HG03521 (cell line): ENCODE measurements at regions not wholly inside any gene's neighbourhood (a gene's known extent, or its start where the extent isn't known, plus 50 kb on each side); places are given as distances from the start of the nearest gene placed in this dataset.

Source experiments
- ATAC-seq: cut with Tn5 transposase; IDR thresholded peaks from one replicate; pipeline ENCODE4 v1.9.1; 2021; ENCODE audit warnings: mild to moderate bottlenecking, moderate library complexity; ENCODE audit not compliant: unreplicated experiment

- no peak for ATAC-seq
These were observed 374.7 kb upstream of the ERCC4 start for GRCh38 chr16:13545271-13545670.

- no peak for ATAC-seq
These were observed 369.7 kb upstream of the ERCC4 start for GRCh38 chr16:13550254-13550653.

DNA sequence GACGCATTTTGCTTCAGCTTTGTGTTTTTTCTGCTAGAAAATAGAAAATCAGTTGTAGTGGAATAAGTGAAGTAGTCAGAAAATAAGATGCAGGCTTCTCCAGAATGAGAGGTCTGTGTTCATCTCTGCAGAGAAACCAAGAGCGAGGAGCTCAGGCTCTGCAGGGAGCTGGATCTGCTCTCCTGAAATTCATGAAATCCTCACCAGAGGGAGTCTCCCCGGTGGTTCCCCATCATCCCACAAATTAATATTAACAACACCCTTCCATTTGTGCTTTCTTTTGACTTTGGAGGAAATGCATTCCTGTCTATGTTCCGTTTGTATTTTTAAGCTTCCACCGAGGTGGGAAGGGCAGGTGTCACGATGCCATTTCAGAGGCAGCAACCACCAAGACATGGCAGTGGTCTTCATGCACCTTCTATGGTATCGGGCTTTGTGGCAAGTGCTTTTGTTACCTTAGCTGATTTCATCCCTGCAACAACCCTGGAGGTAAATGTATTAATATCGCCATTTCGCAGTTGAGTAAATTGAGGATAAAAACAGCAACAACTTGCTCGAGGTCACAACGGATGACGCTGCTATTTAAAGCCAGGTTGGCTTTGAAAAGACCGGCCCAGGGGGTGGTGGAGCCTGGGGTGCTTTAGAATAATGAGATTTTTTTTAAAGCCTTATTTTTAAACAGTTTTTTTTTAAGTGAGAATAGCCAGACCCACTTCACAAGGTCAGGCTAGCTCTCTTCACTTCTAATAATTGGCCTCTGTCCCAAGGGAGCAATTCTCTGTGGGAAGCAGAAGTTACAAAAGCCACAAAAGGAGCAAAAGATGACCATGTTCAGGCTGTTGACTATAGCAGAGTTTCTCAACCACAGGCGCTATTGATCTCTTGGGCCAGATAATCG is 367.6 kb upstream of the ERCC4 start:
- no peak for ATAC-seq

GRCh38 chr16:13552960-13553257 is 367.0 kb upstream of the ERCC4 start:
- ATAC-seq: no peak

DNA sequence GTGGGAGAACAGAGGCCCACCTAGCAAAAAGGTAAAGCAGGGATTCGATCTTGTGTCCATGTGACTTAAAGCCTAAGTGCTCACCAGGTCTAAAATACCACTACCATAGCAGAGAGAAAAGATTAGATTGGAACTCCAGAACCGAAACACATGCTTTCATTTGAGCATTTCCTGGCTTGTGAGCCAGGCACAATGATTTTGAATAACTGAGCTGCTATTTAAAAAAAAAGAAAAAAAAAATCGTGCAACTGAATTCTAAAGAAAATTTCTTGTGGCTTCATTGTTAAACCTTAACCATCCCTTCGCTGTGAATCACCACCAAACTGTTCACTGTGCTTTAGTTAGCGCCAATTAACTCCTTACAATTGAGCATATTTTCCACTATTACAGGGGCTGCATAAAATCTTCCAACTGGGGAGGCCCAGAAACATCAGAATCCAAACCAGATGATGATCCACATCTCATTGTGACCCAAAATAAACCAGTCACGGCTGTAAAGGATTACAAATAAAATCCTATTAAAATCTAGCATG is 366.4 kb upstream of the ERCC4 start:
- ATAC-seq: no peak

DNA sequence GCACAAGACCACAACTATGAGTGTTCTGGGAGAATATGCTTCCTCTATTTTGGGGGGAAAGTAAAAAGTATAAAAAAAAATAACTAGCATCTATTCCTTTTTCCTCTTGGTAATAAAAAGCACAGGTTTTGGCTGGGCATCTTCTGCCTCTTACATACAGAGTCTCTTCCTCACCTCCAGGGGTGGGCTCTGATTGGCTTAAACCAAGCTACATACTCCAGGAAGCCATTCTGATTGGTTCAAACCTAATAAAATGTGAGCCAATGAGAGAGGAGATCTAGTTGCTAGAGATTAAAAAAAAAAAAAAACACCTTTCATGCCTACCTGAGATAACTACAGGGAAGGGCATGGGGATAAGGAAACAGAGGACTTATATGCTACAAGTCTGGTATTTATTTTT is 365.9 kb upstream of the ERCC4 start:
- no peak for ATAC-seq

GRCh38 chr16:13554643-13555042 is 365.3 kb upstream of the ERCC4 start:
- no peak for ATAC-seq

DNA sequence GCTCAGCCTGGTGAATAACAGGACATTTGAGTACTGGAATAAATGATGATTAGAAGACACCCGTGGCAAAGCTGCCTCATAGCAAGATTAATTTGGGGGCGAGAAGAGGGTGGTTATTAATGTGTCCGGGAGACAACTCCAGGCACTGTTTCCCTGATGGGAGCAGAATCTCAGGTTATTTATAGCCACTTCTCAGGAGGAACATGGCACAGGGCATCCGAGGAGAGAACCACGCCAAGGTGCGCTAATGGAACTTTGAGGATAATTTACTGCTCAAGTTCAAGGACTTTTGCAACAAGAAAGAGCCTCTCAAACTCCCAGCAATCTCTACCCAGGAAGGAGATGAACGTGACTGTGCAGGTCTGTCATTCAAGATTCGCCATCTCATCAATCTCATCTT is 362.5 kb upstream of the ERCC4 start:
- no peak for ATAC-seq

DNA sequence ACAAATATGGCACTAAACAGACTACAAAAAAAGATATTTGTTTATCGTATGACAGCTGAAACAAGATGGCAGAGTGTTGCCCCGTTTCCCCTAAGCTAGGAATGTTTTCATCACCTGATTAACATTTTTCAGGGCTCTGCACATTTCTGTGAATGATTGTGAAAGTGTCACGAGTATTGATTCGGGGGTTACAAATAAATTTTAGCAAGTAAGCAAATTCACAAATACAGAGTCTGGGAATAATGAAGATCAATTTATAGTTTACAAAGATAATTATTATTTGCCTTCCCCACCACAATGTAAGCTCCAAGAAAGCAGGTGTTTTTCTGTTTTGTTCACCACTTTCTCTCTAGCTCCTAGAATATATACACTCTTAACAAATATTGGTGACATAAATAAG is 361.2 kb upstream of the ERCC4 start:
- ATAC-seq: no peak

GRCh38 chr16:13559624-13560023 is 360.3 kb upstream of the ERCC4 start:
- no peak for ATAC-seq

DNA sequence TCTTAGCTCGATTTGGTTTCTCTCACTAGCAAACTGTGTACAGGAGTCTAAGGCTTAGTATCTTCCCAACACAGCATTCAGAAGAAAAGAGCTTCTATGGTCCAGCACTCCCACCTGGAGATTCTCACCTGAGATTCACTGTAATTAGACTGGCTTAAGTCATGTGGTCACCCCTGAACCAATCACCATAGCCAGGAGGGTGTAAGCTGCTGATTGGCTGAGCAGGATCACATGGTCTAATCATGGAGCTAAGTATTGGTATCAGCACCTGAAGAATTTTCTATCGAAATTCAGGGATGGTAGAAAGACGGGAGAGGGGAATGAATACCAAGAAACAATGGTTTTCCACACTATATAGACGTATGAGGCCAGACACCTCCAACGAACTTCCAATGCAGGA is 359.8 kb upstream of the ERCC4 start:
- ATAC-seq: no peak

DNA sequence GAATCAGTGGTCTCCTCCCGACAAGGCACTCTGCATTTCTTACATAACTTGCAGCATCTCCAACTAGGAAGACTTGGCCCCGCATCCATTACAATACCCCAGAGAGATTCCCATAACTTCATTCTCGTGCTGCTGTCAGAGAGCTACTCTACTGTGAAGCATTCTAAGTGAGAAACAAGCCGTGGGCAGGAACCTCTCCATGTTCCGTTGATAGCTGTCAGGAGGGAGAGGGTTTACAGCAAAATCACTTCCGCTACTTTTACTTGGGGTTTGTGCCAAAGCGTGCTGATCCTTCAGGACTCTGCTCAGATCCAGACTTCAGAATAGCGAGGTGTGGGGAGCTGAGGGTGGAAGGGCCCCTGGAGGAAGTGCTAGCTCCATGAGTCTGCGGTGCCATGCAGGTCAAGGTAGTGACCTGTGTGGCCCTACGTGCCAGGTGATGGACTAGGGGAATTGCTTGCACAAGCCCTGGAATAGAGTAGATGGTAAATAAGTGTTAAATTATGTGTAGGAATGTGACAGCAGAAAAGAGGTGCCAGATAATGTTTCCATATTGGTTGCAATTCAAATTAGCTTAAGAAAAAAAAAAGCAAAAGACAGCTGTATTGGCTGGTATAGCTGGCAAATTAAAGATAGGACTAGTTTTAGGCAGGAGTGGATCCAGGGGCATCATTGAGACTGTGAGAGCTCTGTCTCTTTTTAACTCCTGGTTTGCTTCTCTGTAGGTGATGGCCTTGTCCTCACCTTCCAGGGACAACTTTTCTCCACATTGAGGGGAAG is 358.5 kb upstream of the ERCC4 start:
- ATAC-seq: no peak

GRCh38 chr16:13568803-13569202 is 351.2 kb upstream of the ERCC4 start:
- no peak for ATAC-seq

GRCh38 chr16:13569986-13570385 is 350.0 kb upstream of the ERCC4 start:
- no peak for ATAC-seq

DNA sequence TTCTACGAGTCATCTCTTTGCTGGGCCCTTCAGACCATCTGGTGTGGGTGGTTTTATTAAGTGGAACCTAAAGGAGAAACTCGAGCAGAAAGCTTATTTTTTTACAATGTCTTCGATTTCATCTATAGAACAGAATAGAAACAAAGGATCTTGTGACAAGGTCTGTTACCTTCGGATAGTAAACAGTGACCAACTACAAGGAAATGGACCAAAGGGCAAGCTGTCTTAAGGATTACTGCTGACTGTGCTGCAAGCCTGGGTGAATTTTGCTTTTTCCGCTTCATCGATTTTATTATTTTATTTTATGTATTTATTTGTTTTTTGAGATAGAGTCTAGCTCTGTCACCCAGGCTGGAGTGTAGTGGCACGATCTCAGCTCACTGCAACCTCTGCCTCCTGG is 348.9 kb upstream of the ERCC4 start:
- no peak for ATAC-seq

DNA sequence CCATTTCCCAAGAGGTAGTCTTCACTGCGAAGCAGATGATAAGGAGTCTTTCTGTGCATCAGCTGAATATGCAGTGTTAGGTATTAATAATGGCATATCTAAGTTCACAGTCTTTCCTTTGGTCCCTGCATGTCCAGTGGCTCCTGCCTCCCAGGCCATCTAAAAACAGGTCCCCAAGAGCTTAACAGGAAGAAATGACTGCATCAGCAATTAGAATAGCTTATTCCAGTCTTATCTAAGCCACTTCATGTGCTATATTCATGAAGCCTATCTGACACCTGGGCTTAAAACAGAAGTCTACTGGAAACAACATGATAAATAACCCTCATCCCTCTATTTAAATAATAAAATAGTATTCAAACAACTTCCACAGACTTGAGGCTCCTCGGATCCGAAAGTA is 346.1 kb upstream of the ERCC4 start:
- no peak for ATAC-seq

DNA sequence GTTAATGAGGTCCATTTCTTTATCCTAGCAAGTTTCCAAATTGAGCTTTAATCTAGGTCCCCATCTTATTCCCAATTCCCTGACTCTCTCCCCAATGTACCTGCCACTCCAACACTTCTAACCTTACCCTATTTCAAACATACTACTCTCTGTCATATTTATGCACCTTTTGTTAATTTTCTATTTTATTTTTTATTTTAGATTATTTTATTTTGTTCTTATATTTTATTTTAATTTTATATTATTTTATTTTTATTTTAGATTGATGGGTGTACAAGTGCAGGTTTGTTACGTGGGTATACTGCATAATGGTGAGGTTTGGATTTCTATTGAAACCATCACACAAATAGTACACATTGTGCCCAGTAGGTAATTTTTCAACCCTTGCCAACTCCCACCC is 333.9 kb upstream of the ERCC4 start:
- ATAC-seq: no peak

DNA sequence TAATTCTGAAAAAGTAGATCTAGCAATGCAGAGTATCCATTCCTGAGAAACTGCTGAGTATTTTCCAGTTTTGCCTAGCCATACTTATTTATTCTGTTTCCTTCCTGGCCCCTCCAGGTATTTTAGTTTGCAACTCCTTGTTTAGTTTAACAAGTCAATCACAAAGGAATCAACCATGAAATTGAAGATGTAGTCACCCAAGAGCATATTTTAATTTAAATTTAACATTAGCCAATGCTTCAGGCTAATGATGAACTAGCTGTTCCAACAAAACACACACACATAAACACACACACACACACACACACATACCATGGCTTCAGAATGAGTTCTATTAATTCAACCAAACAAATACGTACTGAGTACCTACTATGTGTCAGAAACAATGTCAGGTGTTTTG is 332.8 kb upstream of the ERCC4 start:
- no peak for ATAC-seq

GRCh38 chr16:13594823-13595222 is 325.1 kb upstream of the ERCC4 start:
- ATAC-seq: no peak

DNA sequence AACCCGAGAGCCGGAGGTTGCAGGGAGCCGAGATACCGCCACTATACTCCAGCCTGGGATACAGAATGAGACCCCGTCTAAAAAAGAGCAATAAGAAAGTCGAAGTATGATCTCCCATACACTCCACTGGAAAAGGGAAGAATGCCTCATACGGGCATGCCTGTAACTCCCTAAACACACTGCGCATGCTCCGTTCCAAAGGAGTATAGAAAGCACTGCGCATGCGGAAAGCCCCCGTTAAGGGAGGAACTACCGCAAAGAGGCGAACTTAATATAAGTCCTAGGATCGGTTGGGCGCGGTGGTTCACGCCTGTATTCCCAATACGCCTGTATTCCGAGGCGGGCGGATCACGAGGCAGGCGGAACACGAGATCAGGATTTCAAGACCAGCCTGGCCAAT is 313.1 kb upstream of the ERCC4 start:
- ATAC-seq: no peak

GRCh38 chr16:13607289-13607688 is 312.7 kb upstream of the ERCC4 start:
- ATAC-seq: no peak

- no peak for ATAC-seq
These were observed 308.4 kb upstream of the ERCC4 start for GRCh38 chr16:13611596-13611995.
